ENCODE measurements at regions not wholly inside any gene's neighbourhood (a gene's known extent, or its start where the extent isn't known, plus 50 kb on each side); places are given as distances from the start of the nearest gene placed in this dataset.

DNA sequence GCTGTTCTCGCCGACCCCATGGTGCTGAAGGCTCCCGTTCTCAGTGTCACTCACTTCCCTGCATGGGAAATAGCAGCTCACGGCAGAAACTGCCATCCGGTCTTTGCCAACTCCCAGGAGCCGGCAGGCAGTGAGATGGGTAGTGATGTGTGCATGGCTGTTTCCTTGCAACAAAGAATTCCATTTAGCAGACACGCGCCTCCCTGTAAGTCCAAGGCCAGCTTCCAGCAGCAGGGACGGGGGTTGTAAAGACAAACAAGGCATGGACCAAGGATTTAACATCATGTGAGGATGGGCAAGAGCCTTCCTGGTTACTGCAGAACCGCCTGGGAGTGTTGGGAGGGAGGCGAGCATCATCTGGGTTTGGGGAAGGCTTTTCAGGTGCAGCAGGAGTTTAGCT, 273.1 kb downstream of the GLRX3 start:
- no peak overlapping the region for H3K27ac Mint-ChIP-seq (ENCODE audit: low read depth, unreplicated experiment)
- peaks cover 37% of the 10 kb centered on the region for H3K9me3 Mint-ChIP-seq (ENCODE audit: unreplicated experiment)
- POLR2A ChIA-PET, result no interaction called here
- no TSS peak for BruUV-seq (replicated peaks)
- no peak for DNase-seq (ENCODE audit: unreplicated experiment)
- intact Hi-C loops (cut with micrococcal nuclease), result no loop called here
- CTCF ChIA-PET, result no interaction called here
- peaks cover 4% of the 10 kb centered on the region for H3K27me3 Mint-ChIP-seq (ENCODE audit: insufficient read depth, unreplicated experiment)
- H3K36me3 Mint-ChIP-seq (ENCODE audit: insufficient read depth, unreplicated experiment), result no peaks in the 10 kb centered on the region
- no peak for TF ChIP-seq CTCF (IDR thresholded peaks at IDR 0.05; ENCODE audit: unreplicated experiment)
- H3K4me3 Mint-ChIP-seq (ENCODE audit: unreplicated experiment), result no peak overlapping the region
- no peaks in the 10 kb centered on the region for H3K4me1 Mint-ChIP-seq (ENCODE audit: insufficient read depth, unreplicated experiment)

DNA sequence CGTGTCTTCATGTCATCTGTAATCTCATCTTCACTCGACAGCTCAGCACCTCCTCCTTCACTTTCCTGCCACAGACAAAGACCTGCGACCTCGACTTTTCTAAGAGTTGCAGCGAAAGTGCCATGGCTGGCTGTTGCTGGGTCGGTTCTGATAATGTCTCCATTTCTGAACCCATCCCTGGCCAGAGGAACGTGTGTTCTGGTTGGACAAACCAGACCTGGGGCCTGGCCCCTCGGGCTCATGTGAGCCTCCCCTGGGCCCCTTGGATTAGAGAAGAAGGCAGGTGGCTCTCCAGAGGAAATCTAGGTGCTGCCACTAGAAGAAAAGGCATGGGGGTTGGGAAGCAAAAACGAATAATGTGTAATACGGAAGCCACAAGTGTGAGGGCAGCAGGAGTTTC, 273.7 kb downstream of the GLRX3 start:
- DNase-seq (ENCODE audit: unreplicated experiment), result no peak
- no peak overlapping the region for H3K27ac Mint-ChIP-seq (ENCODE audit: low read depth, unreplicated experiment)
- ChIA-PET CTCF (no interaction called here), POLR2A (no interaction called here)
- peaks cover 35% of the 10 kb centered on the region for H3K9me3 Mint-ChIP-seq (ENCODE audit: unreplicated experiment)
- H3K4me3 Mint-ChIP-seq (ENCODE audit: unreplicated experiment), result no peak overlapping the region
- no peaks in the 10 kb centered on the region for H3K4me1 Mint-ChIP-seq (ENCODE audit: insufficient read depth, unreplicated experiment)
- BruUV-seq (replicated peaks), result no TSS peak
- intact Hi-C loops (cut with micrococcal nuclease), result no loop called here
- H3K27me3 Mint-ChIP-seq (ENCODE audit: insufficient read depth, unreplicated experiment), result no peaks in the 10 kb centered on the region
- no peak for TF ChIP-seq CTCF (IDR thresholded peaks at IDR 0.05; ENCODE audit: unreplicated experiment)
- no peaks in the 10 kb centered on the region for H3K36me3 Mint-ChIP-seq (ENCODE audit: insufficient read depth, unreplicated experiment)

GRCh38 chr10:130411496-130412085, 275.4 kb downstream of the GLRX3 start:
- no peak for TF ChIP-seq CTCF (IDR thresholded peaks at IDR 0.05; ENCODE audit: unreplicated experiment)
- H3K36me3 Mint-ChIP-seq (ENCODE audit: insufficient read depth, unreplicated experiment), result no peaks in the 10 kb centered on the region
- H3K9me3 Mint-ChIP-seq (ENCODE audit: unreplicated experiment), result peaks cover 30% of the 10 kb centered on the region
- intact Hi-C loops (cut with micrococcal nuclease), result no loop called here
- no peaks in the 10 kb centered on the region for H3K4me1 Mint-ChIP-seq (ENCODE audit: insufficient read depth, unreplicated experiment)
- peaks cover 8% of the 10 kb centered on the region for H3K27me3 Mint-ChIP-seq (ENCODE audit: insufficient read depth, unreplicated experiment)
- no peak for DNase-seq (ENCODE audit: unreplicated experiment)
- ChIA-PET CTCF (no interaction called here), POLR2A (no interaction called here)
- BruUV-seq (replicated peaks), result no TSS peak
- H3K27ac Mint-ChIP-seq (ENCODE audit: low read depth, unreplicated experiment), result no peak overlapping the region
- no peak overlapping the region for H3K4me3 Mint-ChIP-seq (ENCODE audit: unreplicated experiment)

- ChIA-PET CTCF (no interaction called here), POLR2A (no interaction called here)
- peaks cover 31% of the 10 kb centered on the region for H3K9me3 Mint-ChIP-seq (ENCODE audit: unreplicated experiment)
- no peak overlapping the region for H3K4me3 Mint-ChIP-seq (ENCODE audit: unreplicated experiment)
- intact Hi-C loops (cut with micrococcal nuclease), result no loop called here
- H3K4me1 Mint-ChIP-seq (ENCODE audit: insufficient read depth, unreplicated experiment), result no peaks in the 10 kb centered on the region
- H3K36me3 Mint-ChIP-seq (ENCODE audit: insufficient read depth, unreplicated experiment), result no peaks in the 10 kb centered on the region
- H3K27me3 Mint-ChIP-seq (ENCODE audit: insufficient read depth, unreplicated experiment), result peaks cover 14% of the 10 kb centered on the region
- BruUV-seq (replicated peaks), result no TSS peak
- no peak for DNase-seq (ENCODE audit: unreplicated experiment)
- no peak overlapping the region for H3K27ac Mint-ChIP-seq (ENCODE audit: low read depth, unreplicated experiment)
- no peak for TF ChIP-seq CTCF (IDR thresholded peaks at IDR 0.05; ENCODE audit: unreplicated experiment)
Observed at GRCh38 chr10:130412317-130412716, 276.1 kb downstream of the GLRX3 start.

Data from MCF 10A (cell line).